HUES6 (cell line): ENCODE measurements at regions not wholly inside any gene's neighbourhood (a gene's known extent, or its start where the extent isn't known, plus 50 kb on each side); places are given as distances from the start of the nearest gene placed in this dataset.
"Not testable (repeated sequence)": the region's sequence is repeated elsewhere in the genome, so short reads cannot be mapped to it uniquely, and the experiment has no call there.

Experiments
- H3K27ac ChIP-seq: 2 replicates; pipeline ENCODE4 v1.7.0; 2013; ENCODE audit warnings: low read depth, mild to moderate bottlenecking, low read length, inconsistent platforms
- H3K27me3 ChIP-seq: 2 replicates; pipeline ENCODE4 v1.6.1; 2013; ENCODE audit warnings: low read length; ENCODE audit not compliant: control insufficient read depth, insufficient read depth
- H3K36me3 ChIP-seq: 2 replicates; pipeline ENCODE4 v1.6.1; 2013; ENCODE audit warnings: low read length; ENCODE audit not compliant: control insufficient read depth, insufficient read depth
- H3K4me1 ChIP-seq: 2 replicates; pipeline ENCODE4 v1.6.1; 2013; ENCODE audit warnings: low read length; ENCODE audit not compliant: control insufficient read depth, insufficient read depth
- H3K4me3 ChIP-seq: 2 replicates; pipeline ENCODE4 v1.5.1; 2013; ENCODE audit warnings: low read depth, low read length
- H3K9ac ChIP-seq: one replicate; pipeline ENCODE4 v1.6.1; 2013; ENCODE audit warnings: mild to moderate bottlenecking, low read length
- H3K9me3 ChIP-seq: 2 replicates; pipeline ENCODE4 v1.6.1; 2013; ENCODE audit warnings: low read depth, low read length; ENCODE audit not compliant: control insufficient read depth, insufficient read depth

DNA sequence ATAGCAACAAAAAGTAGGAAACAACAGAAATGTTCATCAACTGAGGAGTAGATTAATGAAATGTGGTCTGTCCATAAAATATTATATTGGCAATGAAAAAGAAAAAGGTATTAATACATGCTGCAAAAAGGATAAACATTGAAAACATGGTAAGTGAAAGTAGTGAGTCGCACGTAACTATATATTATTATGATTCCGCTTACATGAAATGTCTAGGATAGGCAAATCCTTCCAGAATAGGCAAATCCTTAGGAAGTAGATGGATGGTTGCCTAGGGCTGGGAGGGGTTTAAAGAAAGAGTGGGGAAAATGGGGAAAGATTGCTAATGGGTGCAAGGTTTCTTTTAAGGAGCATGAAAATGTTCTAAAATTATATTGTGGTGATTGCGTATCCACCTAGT is 198.1 kb upstream of the WSB1 start:
- H3K9me3 ChIP-seq, result peaks cover 17% of the 10 kb centered on the region; the same call in 1 of the 2 replicates
- not testable (repeated sequence) for H3K27ac ChIP-seq, H3K9ac ChIP-seq, H3K4me3 ChIP-seq, H3K36me3 ChIP-seq, H3K4me1 ChIP-seq, H3K27me3 ChIP-seq

DNA sequence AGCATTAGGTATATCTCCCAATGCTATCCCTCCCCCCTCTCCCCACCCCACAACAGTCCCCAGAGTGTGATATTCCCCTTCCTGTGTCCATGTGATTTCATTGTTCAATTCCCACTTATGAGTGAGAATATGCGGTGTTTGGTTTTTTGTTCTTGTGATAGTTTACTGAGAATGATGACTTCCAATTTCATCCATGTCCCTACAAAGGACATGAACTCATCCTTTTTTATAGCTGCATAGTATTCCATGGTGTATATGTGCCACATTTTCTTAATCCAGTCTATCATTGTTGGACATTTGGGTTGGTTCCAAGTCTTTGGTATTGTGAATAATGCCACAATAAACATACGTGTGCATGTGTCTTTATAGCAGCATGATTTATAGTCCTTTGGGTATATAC is 194.6 kb upstream of the WSB1 start:
- H3K9ac ChIP-seq, H3K9me3 ChIP-seq, H3K36me3 ChIP-seq, H3K27me3 ChIP-seq, H3K4me1 ChIP-seq, H3K27ac ChIP-seq, H3K4me3 ChIP-seq: not testable (repeated sequence)

DNA sequence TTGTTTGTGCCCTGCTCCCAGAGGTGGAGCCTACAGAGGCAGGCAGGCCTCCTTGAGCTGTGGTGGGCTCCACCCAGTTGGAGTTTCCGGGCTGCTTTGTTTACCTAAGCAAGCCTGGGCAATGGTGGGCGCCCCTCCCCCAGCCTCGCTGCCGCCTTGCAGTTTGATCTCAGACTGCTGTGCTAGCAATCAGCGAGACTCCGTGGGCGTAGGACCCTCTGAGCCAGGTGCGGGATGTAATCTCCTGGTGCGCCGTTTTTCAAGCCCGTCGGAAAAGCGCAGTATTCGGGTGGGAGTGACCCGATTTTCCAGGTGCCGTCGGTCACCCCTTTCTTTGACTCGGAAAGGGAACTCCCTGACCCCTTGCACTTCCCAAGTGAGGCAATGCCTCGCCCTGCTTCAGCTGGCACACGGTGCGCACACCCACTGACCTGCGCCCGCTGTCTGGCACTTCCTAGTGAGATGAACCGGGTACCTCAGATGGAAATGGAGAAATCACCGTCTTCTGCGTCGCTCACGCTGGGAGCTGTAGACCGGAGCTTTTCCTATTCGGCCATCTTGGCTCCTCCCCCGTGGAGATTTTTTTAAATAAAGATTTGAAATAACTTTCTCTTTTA is 189.2 kb upstream of the WSB1 start:
- not testable (repeated sequence) for H3K27ac ChIP-seq, H3K4me1 ChIP-seq, H3K36me3 ChIP-seq, H3K27me3 ChIP-seq
- Histone ChIP-seq H3K4me3 (peak overlapping the region; percentile 54; the same call in 1 of the 2 replicates), H3K9ac (peak overlapping the region; percentile 63), H3K9me3 (peaks cover 20% of the 10 kb centered on the region; the same call in 1 of the 2 replicates)

- no peak overlapping the region for H3K27ac ChIP-seq
- no peaks in the 10 kb centered on the region for H3K27me3 ChIP-seq
- H3K4me3 ChIP-seq, result no peak overlapping the region
- H3K4me1 ChIP-seq, result no peaks in the 10 kb centered on the region
- no peak overlapping the region for H3K9ac ChIP-seq
- no peaks in the 10 kb centered on the region for H3K36me3 ChIP-seq
- peaks cover 26% of the 10 kb centered on the region; the same call in 1 of the 2 replicates for H3K9me3 ChIP-seq
Measured at GRCh38 chr17:27105636-27106035, 188.3 kb upstream of the WSB1 start.

DNA sequence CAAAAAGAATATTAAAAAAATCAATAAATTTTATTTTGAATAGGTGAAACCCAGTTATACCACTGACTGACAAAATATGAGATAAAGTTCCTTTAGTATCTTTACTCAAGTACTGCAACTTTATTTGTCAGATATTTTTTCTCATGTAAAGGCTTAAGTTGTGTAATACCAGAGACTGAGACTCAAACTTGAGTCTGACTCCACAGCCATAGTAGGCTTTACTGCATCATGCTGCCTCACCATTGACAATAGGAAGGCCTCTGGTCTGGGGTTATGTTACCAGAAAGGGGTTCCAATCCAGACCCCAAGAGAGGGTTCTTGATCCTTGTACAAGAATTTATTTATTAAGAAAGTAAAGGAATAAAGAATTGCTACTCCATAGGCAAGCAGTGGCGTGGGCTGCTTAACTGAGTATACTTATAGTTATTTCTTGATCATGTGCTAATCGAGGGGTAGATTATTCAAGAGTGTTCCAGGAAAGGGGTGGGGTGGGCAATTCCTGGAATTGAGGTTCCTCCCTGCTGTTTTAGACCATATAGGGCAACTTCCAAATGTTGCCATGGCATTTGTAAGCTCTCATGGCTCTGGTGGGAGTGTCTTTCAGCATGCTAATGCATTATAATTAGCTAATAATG is 187.4 kb upstream of the WSB1 start:
- no peaks in the 10 kb centered on the region for H3K4me1 ChIP-seq
- no peaks in the 10 kb centered on the region for H3K27me3 ChIP-seq
- no peak overlapping the region for H3K9ac ChIP-seq
- H3K27ac ChIP-seq, result no peak overlapping the region
- H3K36me3 ChIP-seq, result no peaks in the 10 kb centered on the region
- H3K9me3 ChIP-seq, result peaks cover 29% of the 10 kb centered on the region; the same call in 1 of the 2 replicates
- no peak overlapping the region for H3K4me3 ChIP-seq

- Histone ChIP-seq H3K36me3 (no peaks in the 10 kb centered on the region), H3K9ac (no peak overlapping the region), H3K27ac (no peak overlapping the region), H3K9me3 (peaks cover 30% of the 10 kb centered on the region; the same call in 1 of the 2 replicates), H3K27me3 (no peaks in the 10 kb centered on the region), H3K4me1 (no peaks in the 10 kb centered on the region), H3K4me3 (no peak overlapping the region)
Measured at GRCh38 chr17:27106982-27107360, 186.9 kb upstream of the WSB1 start.

GRCh38 chr17:27107386-27108328 is 186.3 kb upstream of the WSB1 start:
- not testable (repeated sequence) for H3K4me1 ChIP-seq, H3K27me3 ChIP-seq, H3K9ac ChIP-seq, H3K27ac ChIP-seq, H3K4me3 ChIP-seq, H3K36me3 ChIP-seq
- peaks cover 32% of the 10 kb centered on the region; the same call in 1 of the 2 replicates for H3K9me3 ChIP-seq

- Histone ChIP-seq H3K9me3 (peaks cover 42% of the 10 kb centered on the region; the same call in 1 of the 2 replicates), H3K36me3 (no peaks in the 10 kb centered on the region), H3K27ac (no peak overlapping the region), H3K9ac (no peak overlapping the region), H3K4me3 (no peak overlapping the region), H3K27me3 (no peaks in the 10 kb centered on the region), H3K4me1 (no peaks in the 10 kb centered on the region)
Measured at GRCh38 chr17:27109346-27109745, 184.6 kb upstream of the WSB1 start.

GRCh38 chr17:27153005-27153404 is 140.9 kb upstream of the WSB1 start:
- H3K4me1 ChIP-seq, result no peaks in the 10 kb centered on the region
- no peak overlapping the region for H3K27ac ChIP-seq
- no peaks in the 10 kb centered on the region for H3K36me3 ChIP-seq
- peaks cover 82% of the 10 kb centered on the region for H3K9me3 ChIP-seq
- no peak overlapping the region for H3K9ac ChIP-seq
- no peaks in the 10 kb centered on the region for H3K27me3 ChIP-seq
- no peak overlapping the region for H3K4me3 ChIP-seq

- peaks cover 91% of the 10 kb centered on the region for H3K9me3 ChIP-seq
- no peaks in the 10 kb centered on the region for H3K4me1 ChIP-seq
- H3K27ac ChIP-seq, result no peak overlapping the region
- H3K4me3 ChIP-seq, result no peak overlapping the region
- H3K36me3 ChIP-seq, result no peaks in the 10 kb centered on the region
- no peaks in the 10 kb centered on the region for H3K27me3 ChIP-seq
- no peak overlapping the region for H3K9ac ChIP-seq
Measured at GRCh38 chr17:27155866-27156265, 138.0 kb upstream of the WSB1 start.

GRCh38 chr17:27157297-27157696 is 136.6 kb upstream of the WSB1 start:
- H3K36me3 ChIP-seq, result no peaks in the 10 kb centered on the region
- H3K4me1 ChIP-seq, result no peaks in the 10 kb centered on the region

More at GRCh38 chr17:27157297-27157696, 136.6 kb upstream of the WSB1 start:
- Histone ChIP-seq H3K4me3 (no peak overlapping the region), H3K27ac (no peak overlapping the region), H3K9ac (no peak overlapping the region), H3K9me3 (peaks cover 79% of the 10 kb centered on the region), H3K27me3 (no peaks in the 10 kb centered on the region)
